IPS-NIHi7 (cell line): ENCODE measurements at regions not wholly inside any gene's neighbourhood (a gene's known extent, or its start where the extent isn't known, plus 50 kb on each side); places are given as distances from the start of the nearest gene placed in this dataset.
A peak's percentile ranks its signal among the peaks of the same experiment; 100 is the strongest.

ENCODE experiments used
- DNase-seq: peaks from one replicate; pipeline ENCODE4 v3.0.0; 2012; ENCODE audit warnings: mixed read lengths; ENCODE audit errors: extremely low spot score

- DNase-seq: no peak
Measured at GRCh38 chr6:139853302-139853992, 479.0 kb upstream of the CITED2 start.

DNA sequence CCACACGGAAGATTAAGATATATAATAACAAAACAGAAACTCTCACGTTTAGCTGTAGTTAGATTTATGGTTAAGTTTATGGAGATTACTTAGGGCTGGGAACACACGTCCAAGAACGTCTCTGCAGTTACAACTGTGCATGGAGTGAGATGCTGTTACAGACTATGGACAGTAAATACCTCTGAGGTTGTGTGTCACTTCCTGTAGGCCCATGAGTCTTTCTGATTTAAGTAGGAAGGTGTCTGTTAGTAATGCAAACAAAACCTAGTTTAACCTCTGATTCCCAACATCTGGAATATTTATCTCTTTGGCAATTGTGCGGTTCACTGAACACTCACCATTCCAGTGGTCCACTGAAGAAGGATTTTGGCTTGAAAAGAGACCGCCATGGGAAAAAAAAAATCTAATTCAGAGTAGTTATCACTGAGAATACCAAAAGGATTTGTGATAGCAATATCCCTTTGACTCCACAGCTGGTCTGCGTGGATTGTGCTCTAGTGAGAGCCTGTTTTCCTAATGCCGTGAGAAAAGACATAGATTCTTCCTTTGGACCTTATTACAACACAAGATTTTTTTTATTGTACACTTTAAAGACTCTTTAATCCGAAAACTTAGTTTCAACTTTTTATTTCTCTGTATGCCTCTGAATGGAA is 478.2 kb upstream of the CITED2 start:
- DNase-seq: no peak

DNA sequence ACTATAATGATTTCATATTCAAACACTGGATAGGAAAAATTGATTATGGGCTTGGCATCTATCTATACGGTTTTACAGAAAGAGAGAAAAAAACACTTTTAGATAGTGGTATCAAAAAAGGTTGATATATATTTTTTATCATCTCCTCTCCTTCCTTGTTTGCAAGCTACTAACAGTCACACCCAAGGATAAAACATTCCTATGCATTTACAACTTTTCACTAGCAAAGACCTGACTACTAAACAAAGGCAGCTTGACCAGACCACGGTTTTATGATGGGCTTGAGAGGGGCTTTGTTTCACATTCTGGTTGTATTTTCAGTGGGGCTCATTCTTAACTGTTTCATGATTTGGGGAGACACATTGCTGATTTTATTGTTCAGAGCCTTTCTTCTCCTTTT is 477.6 kb upstream of the CITED2 start:
- DNase-seq: no peak

- no peak for DNase-seq
Measured at GRCh38 chr6:139851206-139851605, 476.8 kb upstream of the CITED2 start.

GRCh38 chr6:139850512-139850911 is 476.1 kb upstream of the CITED2 start:
- DNase-seq: no peak

- no peak for DNase-seq
Measured at GRCh38 chr6:139847457-139847813, 473.0 kb upstream of the CITED2 start.

- peak; percentile 64 for DNase-seq
Measured at GRCh38 chr6:139846538-139847456, 472.3 kb upstream of the CITED2 start.

DNA sequence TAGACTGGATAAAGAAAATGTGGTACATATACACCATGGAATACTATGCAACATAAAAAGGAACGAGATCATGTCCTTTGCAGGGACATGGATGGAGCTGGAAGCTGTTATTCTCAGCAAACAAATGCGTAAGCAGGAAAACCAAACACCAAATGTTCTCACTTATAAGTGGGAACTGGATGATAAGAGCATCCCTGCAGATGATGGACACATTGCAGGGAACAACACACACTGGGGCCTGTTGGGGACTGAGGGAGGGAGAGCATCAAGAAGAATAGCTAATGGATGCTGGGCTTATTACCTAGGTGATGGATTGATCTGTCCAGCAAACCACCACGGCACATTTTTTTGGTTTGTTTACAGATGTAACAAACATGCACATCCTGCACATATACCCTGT is 470.5 kb upstream of the CITED2 start:
- DNase-seq: no peak

DNA sequence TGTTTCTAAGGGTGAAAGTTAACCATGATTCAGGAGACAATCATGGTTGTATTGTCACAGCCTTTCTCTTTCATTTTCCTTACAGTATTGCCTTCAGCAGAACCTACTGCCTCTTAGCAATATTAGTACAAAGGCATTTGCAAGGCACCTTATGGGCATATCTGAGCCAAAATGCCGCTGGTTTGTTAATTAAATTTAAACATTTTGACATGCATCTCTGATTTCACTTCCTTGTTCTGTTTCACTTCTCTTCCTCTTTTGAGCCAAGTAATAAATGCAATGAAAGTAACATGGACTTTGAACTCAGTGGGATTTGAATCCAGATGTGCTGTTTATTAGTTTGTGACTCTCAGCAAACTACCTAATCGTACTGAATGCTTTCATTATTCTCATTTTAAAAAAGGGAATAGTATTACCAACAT is 467.4 kb upstream of the CITED2 start:
- no peak for DNase-seq

DNA sequence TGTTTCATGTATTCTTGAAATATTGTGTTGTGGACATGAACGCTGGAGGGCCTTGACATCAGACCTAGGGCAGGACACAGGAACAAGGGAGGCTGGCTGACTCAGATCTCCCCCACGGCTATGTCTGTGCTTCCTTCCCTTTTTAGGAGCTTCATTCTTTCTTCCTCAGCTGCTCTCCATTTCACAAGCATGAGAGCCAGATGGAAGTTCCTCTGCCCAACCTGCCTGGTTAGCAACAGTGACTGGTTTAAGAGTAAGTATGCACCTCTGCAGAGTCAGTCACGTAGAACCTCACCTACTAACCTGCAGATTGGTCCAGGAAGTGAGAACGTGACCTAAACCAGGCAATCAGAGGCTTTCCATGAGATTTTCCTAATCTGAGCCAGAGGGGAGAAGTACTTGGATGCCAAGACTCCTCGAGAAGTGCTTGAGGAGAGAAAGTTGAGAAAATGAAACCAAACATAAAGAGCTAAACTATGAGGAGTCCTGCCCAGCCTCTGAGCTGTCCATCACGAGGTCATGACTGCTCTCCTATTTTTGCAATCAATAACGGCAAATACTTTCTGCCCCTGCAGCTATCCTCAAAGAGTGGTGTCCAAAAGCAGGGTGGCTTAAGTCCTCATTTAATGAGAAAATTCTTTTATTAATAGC is 465.2 kb upstream of the CITED2 start:
- no peak for DNase-seq

GRCh38 chr6:139834232-139834631 is 459.8 kb upstream of the CITED2 start:
- DNase-seq: no peak

- DNase-seq: no peak
Measured at GRCh38 chr6:139833592-139833991, 459.1 kb upstream of the CITED2 start.

DNA sequence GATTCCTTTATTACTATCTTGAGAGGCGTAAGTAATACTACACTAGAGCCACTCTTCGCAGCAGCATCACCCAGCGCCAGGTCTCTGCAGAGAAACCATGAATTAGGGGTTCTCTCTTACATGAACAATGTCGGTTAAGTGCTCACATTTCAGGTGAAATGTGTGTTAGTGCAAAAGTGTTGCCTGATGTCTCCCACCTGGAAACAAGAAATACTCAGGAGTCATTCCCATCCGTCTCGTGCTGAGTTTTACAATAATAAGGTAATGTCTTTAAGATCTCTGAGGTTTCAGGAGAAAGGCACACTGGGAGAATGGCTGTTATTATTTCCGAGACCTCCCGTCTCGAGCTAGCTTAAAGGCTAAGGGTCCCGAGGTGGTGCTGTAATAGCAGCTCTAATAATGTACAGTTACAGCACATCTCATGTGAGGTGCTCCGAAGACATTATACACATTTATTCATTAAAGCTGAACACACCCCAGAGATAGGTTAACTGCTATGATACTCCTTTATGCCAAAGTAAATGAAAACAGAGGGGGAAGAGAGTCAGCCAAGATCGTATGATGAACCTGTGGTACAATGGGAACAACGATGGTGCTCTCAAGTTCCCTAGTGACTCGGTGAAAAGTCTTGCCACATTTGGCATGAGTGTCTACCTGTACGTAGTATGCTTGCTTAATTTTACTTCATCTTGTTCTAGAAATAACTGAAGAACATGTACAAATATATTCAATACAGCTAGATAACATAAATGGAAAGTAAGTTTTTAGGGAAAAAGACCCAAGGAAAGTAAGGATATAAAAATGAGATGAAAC is 458.3 kb upstream of the CITED2 start:
- no peak for DNase-seq

GRCh38 chr6:139829576-139829975 is 455.1 kb upstream of the CITED2 start:
- DNase-seq: no peak

- DNase-seq: no peak
Measured at GRCh38 chr6:139828751-139829519, 454.5 kb upstream of the CITED2 start.

GRCh38 chr6:139825935-139826374 is 451.5 kb upstream of the CITED2 start:
- DNase-seq: no peak

DNA sequence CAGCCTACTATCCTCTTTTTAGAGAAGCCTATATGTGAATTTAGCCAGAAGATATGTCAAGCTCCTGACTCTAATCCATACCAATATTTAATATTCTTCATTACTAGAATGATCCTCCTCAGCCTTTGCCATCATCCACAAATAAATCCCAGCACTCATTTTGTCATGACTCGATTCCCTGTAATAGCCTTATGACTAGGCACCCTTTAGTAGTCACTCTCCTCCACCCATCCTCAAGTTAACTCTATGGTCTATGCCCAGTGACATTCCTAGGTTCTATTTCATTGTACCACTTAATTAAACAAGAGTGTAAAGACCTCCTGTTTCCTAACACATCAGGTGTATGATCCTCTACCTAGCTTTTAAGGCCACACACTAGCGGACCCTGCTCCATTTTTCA is 450.4 kb upstream of the CITED2 start:
- DNase-seq: no peak

DNA sequence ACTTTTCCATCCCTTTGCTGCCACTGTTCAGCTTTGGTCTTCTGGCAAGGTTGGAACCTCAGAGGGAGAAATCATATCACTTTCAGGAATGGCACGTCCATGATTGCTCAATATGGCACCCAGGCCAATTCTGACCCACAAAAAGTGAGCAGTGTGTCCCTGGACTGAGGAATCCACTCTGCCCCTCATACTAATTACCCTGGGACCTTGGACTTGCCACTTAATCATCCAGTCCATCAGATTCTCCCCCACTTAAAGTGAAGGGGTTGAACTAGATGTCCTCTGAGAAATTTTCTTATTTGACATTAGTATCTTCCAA is 449.3 kb upstream of the CITED2 start:
- DNase-seq: no peak

GRCh38 chr6:139823099-139823807 is 448.8 kb upstream of the CITED2 start:
- DNase-seq: no peak

GRCh38 chr6:139821676-139822223 is 447.3 kb upstream of the CITED2 start:
- no peak for DNase-seq
